NCI-H2029 (cell line): ENCODE measurements at regions not wholly inside any gene's neighbourhood (a gene's known extent, or its start where the extent isn't known, plus 50 kb on each side); places are given as distances from the start of the nearest gene placed in this dataset.

ENCODE experiments used
- DNase-seq: peaks from one replicate; lab custom pipeline; 2025; lab: John Stamatoyannopoulos, UW

DNA sequence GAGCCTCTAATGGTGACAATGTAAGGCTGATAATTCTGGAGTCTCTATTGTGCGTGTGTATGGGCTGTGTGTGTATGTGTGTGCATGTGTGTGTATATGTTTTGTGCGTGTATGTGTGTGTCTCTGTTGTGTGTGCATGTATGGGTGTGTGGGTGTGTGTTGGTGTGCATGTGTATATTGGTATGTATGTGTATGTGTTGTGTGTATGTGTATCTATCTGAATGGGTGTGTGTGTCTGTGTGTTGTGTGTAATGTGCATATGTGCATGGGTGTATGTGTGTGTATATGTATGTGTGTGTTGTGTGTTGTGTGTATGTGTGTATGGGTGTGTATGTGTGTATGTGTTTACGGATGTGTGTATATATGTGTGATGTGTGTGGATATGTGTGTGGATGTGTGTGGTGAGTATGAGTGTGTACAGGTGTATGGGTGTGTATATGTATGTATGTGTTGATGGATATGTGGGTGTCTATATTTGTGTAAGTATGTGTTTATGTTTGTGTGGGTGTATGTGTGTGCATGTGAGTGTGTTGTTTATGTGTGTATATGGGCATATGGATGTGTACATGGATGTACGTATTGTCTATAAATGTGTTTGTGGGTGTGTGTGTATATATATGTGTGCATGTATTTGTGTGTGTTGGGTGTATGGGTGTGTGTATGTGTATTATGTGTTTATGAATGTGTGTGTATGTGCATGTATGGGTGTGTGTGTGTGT lies 366.7 kb downstream of the UQCRFS1 start:
- no peak for DNase-seq

DNA sequence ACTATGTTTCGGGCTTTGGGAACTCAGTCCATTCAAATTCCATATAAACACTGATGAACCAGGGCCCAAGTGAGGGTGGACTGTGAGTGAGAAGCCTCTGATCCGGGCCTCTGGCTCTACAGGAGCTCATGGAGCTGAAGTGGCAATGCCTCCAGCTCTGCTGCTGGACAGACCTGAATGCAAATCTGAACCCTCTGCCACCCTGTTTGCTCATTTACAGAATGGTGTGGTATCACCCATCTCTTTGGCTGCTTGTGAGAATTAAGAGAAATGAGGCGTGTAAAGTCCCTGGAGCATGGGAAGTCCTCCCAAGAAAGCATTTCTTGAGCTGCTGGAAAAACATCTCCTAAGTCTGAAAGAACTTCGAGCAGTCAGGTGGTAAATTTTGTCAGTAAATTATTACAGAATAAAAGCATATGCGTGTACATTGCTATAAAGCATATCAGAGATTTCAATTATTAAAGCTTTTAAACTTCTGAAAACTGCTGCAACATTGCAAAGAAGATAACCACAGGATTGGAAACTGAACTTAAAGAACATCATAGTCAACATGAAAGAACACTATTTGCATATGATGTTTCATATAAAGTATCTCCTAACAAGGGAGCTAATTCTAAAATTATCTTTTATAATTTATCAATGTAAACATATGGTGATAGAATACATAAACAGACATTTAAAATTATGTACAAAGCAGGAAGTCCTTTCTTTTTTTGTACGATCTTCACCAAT lies 369.0 kb downstream of the UQCRFS1 start:
- DNase-seq: no peak

DNA sequence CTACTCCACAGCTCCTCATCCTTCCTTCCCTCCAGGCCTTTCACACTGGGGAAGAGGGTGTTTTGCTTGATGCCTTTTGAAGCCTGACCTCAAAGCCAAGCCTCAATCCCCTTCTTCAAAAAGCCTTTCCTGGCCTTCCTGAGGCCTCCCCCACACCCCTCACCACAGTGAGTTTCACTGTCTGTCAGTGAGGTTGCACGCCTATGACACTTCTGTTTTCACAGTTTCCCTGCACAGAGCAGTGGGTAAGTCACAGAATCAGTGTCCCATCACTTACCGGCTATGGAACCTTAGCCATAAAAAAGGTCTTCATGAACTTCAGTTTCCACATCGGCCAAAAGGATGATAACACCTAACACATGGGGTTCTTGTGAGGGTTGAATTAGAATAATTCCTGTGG lies 371.4 kb downstream of the UQCRFS1 start:
- no peak for DNase-seq

DNA sequence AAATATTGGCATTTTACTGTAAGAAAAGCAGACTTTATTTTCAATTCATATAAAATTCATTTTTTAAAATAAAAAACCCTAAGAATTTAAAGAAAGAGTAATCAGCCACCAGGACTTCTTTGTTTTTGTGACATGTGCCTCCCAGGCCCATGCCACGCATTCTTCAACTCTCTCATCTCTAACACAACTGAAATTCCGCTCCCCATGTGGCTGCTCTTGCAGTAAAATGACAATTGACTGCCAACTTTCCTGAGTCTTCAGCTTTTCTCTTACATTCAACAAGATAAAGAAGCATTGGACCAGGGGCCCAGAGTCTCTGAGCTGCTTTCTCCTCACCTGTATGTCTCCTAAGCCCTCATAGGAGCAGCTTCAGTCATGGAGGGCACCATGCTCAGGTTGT lies 372.1 kb downstream of the UQCRFS1 start:
- no peak for DNase-seq

DNA sequence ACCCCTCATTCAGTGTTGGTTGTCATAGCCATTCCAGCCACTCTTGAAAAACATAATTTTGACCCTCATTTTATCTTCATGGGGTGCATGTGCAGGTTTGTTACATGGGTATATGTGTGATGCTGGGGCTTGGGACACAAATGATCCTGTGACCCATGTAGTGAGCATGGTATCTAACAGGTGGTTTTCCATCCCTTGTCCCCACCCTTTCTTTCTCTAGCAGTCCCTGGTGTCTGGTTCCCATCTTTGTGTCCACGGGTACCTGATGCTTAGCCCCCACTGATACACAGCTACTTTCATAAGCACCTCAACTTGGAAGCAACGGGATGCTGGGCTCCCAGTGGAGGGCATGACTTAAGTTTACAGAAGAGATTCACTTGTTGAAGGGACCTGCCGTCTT lies 373.5 kb downstream of the UQCRFS1 start:
- no peak for DNase-seq

DNA sequence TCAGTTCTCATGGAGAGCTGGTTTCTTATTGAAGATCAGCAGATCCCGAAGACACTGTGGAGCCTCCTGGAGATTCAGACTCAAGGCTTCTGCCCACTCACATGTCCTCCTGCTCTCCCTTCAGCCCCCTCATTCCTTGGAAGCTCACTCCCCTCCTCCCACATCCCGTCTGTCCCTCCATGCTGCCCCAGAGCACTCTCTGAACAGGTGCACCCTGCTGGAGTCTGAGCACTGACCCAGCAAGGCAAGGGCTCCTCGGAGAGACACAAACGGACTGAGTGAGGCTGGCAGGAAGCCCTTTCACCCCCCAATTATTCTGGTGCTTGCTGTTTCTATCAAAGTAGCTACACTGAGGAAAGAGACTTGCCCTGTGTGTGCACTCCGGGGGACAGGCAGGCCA lies 374.0 kb downstream of the UQCRFS1 start:
- DNase-seq: no peak

DNA sequence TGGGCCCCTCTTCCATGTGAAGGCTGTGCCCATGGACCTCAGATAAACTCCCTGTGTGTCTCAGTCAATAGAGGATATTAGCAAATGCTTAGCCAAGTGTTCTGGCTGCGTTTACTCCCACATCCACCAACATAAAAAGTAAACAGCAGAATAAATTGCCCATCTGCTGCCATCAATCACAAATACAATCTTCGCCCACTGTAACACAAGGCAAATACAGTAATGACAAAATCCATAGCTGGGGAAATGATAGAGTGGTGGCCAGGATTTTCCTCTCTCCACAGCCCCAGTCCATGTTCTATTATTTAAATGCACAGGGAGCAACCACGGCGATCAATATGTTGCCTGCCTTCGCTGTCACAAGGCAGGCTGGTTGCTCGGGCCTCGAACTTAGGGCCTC lies 376.5 kb downstream of the UQCRFS1 start:
- no peak for DNase-seq

DNA sequence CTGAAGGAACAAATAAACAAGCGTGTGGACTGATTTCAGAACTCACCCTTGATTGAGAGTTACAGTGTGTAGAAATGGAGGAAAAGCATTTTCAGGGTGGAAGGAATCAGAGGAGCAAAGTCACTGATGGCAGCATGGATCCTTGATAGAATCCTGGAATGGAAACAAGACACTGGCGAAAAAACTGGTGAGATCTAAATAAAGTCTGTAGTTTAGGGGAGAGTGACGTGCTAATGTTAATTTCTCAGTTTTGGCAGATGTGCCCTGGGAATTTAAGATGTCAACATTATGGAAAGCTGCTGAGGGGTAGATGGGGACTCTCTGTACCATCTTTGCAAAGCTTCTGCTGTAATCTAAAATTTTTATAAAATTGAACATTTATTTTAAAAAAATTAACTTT lies 378.0 kb downstream of the UQCRFS1 start:
- DNase-seq: no peak

DNA sequence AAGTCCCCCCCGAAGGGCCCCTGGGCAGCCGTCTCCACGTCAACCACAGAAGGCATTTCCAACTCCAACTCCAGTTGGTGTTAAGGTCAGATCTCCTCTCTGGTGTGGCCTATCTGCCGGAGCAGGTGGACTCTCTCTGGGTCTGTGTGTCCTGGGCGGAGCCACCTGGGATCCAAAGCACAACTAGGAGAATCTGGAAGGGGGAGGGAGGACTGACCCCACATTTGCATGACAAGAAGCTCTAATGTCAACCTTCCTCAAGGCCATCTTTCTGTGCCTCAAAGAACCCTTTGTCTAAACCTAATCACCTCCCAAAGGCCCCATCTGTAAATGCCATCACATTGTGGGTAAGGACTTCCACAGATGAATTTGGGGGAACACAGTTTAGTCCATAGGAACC lies 381.5 kb downstream of the UQCRFS1 start:
- DNase-seq: no peak

DNA sequence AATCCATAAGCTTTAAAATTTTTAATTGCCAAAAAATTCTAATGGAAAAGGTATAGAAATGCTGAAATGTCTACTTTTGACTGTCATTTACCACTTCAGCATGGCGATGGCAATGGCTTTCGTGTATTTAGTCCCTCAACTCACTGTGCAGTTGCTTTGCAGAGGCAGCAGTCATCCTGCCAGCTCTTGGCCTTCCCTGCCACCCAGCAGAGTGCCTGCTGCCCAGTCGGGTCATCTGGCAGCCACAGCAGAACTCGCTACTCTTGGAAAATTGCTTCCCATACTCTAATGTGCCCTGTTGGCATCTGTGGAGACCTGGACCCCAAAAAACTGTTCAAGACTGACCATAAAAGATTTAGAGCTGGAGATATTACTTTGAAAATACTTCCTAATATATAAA lies 383.2 kb downstream of the UQCRFS1 start:
- no peak for DNase-seq

DNA sequence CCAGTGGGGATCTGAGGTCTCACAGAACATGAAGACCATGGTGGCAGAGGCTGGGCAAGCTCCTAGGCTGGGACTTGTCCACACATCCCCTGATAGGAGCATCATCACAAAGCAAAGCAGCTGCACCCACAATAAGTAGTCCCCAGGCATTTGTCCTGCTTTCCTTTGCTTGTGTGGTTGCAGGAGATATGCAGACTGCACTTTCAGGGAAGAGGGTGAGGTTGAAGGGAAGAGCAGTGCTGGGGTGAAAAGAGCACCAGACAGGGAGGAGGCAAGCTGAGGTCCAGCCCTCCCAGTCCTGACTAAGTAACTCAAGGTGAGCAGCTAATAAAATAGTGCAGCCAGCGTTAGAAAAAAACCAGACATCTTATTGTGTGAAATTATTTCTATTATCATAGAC lies 383.6 kb downstream of the UQCRFS1 start:
- no peak for DNase-seq

DNA sequence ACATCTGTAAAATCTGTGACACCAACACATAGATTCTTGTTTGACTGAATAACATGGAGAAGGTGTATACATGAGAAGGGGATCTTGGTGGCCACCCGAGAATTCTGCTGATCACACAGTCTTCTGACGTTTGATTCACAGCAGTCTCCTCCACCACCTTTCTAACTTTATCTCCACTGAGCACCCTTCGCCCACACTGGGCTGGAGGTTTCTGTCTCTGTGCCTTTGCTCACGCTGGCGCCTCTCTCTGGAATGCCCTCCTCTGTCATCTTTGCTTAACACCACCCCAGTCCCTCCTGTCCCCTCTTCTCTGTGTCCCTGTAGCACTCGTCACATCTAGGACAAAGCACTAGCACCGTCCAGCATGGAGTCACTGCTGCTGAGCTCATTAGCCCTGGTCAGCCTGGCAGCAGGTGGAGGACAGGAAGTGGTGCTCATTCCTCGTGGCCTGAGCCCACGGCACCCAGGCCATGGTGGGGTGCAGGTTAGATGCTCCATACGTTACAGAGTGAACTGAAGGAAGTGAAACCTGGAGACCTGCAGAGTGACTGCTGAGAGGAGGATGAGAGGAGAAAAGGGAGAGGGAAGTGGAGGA lies 384.6 kb downstream of the UQCRFS1 start:
- DNase-seq: no peak

DNA sequence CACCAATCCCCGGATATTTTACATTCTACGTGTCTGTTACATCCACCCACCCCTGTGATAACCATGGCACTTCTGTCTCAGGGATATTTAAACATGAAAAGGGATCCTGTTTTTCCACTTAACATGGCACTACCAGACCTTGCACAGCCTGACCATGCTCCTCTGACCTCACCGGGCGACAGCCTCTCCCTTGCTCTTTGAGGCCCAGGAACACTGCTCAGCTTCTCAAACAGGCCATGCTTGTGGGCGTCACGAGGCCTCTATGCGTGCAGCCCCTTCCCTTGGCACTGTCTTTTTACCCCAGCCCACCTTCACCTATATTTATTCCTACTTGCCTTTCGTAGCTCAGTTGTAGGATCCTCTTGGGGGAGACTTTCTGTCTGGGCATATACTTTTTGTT lies 385.6 kb downstream of the UQCRFS1 start:
- DNase-seq: no peak

DNA sequence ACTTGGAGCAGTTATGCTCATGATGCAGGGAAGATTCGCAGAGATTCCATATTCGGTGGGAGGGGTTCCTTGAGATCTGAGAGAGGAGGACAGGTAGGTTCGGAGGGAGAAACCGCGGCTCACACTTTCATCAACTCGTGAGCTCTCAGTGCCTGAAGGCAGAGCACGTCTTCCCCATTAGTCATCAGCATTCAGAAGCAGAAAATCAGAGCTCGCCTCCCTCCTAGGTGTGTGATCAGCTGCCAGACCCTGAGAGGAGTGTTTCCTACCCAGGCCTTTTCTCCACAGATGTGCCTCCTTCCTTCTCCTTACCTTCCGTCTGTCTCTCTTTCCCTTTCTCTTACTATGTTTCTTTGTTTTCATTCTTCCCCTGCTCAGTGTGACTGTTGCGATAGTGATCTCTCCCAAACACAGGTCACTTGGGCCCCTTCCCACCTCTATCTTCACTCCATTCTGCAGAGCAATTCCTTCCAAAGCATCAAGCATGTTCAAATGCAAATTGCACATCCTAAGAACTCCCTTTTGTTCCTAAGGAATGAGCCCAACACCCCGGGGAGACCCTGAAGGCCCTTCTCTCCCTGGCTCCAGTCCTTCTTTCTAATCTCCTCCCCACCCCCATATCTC lies 389.5 kb downstream of the UQCRFS1 start:
- no peak for DNase-seq

DNA sequence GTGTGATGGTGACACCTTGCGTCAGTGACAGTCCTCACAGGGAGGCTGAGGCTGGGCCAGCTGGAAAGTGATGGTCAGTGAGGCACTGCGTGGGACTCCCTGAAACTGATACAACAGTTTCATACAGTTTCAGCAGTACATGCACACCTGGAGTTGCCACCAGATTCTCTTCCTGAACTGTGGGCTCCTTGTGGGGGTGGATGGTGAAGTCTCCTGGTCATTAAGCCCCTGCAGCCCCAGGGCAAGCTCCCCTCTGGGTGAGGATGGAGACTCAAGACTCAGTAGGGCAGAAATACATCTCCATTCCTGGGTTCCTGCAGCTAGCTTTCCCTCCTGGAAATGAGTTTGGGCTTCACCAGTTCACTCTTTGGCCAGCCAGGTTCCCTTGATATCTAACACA lies 392.7 kb downstream of the UQCRFS1 start:
- no peak for DNase-seq

DNA sequence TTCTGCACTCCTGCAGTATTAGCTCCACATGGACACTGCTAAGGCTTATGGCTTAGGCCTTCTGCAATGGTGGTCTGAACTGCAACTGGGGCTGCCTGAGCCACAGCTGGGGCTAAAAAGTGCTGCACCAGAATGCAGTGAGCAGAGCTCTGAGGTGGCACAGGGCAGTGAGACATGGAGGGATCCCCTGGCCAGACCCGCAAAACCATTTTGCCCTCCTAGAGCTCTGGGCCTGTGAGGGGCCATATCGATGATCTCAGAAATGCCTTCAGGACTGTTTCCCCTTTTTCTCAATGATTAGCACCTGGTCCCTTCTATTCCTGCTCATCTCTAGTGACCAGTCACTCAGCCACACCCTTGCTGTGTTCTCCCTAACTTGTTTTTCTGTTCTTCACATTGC lies 397.7 kb downstream of the UQCRFS1 start:
- no peak for DNase-seq

DNA sequence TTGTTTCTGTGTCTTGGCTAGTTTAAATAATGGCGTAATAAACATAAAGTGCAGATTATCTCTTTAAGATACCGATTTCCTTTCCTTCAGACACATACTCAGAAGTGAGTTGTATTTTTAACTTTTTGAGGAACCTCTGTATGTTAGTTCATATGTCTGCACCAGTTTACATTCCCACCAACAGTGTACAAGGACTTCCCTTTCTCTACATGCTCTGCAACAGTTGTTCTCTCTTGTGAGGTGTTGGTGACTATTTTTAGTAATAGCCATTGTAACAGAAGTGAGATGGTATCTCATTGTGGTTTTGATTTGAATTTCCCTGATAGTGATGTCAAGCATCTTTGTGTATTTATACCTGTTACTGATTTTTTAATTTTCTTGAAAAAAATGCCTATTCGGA lies 418.6 kb downstream of the UQCRFS1 start:
- DNase-seq: no peak

DNA sequence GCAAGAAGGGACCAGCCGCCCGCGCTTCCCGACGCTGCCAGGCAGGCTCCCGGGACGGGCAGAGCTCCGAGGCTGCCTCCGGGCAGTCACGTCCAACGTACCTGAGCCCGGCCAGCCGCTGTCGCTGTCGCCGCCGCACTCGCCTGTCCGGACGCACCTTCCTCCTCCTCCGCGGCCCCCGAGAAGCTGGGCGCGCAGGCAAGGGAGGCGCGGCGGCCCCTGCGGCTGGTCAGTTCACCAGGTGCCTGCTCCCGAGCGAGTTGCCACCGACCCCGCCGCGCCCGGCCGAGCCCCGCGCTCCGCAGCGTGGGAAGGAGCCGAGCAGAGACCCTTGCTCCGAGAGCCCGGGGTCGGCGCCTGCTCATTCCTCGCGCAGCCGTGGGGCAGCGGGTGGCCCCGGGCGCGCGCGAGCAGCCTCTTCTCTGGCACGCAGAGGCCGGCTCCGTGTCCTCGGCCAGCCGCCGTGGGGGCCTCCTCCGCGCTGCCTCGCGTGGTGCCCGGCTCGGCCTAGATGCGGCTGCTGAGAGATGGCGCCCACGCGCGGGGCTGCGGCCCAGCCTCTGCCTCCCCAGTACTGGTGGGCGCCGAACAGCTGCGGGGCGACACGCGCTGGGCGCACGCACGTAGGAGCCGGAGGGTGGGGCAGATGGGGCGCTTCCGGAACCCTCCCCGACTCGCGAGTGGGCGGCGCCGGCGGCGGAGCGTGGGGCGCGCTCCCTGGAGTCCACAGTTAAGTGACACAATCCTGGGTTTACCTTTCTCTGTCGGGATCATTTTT lies 419.4 kb downstream of the UQCRFS1 start:
- DNase-seq: no peak

DNA sequence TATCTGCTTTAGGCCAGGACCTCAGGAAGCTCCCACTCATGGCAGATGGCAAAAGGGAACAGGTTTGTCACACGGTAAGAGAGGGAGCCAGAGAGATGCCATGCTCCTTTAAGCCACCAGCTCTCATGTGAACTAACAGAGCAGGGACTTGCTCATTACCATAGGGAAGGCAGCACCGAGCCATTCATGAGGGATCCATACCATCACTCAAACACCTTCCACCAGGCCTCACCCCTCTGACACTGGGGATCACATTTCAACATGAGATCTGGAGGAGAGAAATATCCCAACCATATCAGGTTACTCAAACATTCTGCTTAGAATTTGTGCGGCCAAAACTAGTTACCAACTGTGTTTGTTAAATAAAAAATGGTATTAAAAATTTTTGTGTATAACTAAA lies 427.0 kb downstream of the UQCRFS1 start:
- no peak for DNase-seq

DNA sequence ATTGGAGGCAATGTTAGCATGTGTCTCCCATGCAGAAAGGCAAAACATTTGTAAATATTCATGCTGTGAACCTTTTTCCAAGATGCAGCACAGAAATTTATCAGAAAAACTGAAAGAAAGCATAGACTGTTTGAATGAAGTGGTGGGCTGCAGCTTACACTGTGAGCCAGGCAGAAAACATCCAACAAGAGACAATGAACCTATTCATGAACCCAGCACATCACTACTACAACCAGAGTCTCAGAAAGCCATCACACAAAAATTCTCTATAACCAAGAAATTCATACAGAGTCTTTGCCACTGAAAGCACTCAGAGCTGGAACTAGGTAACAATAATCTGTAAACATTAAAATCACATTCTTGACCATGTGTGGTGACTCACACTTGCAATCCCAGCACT lies 448.9 kb downstream of the UQCRFS1 start:
- no peak for DNase-seq

DNA sequence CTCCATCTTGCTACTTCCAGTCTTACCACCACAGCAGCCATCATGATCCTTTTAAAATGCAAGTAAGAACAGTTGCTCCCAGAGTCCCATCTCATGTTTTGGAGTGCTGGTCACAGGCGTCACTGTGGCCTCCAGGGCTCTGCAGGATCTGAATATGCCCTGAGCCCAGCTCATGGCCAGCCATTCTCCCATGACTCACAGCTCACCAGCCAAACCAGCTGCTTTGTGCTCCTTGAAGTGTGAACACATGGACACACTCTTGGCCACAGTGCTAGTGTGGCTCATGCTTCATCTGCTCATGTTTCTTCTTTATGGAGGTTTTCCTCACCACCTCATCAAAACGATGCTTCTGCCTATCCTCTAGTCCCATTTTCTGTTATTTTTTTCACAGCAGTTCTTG lies 466.5 kb downstream of the UQCRFS1 start:
- peak; percentile 9 for DNase-seq

DNA sequence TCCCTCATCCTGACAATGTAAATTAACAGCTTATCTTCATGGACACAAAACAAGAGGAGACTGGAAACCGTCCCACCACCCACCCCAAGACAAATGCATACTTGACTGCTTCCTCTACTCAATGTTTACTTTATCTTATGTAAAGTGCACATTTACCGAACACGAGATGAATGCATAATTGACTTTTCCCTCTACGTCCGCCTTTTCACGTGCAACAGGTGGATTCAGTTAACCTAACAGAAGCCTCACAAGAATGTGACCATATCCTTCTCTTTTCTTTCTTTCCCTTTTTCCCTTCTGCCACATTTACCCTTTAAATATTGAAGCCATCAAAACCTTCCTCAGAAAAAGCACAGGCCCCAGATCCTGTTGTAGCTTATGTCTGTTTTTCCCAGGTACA lies 468.0 kb downstream of the UQCRFS1 start:
- peak; percentile 14 for DNase-seq
